HFF-Myc (cell line): ENCODE measurements at regions not wholly inside any gene's neighbourhood (a gene's known extent, or its start where the extent isn't known, plus 50 kb on each side); places are given as distances from the start of the nearest gene placed in this dataset.

Experiments
- DNase-seq: peaks from one replicate; pipeline ENCODE4 v3.0.0-alpha.2; 2011; ENCODE audit warnings: low read depth; ENCODE audit errors: extremely low read depth
- H3K4me3 ChIP-seq: replicated peaks from 2 replicates; pipeline ENCODE4 v1.5.1; 2011; ENCODE audit warnings: low read depth, mild to moderate bottlenecking, control low read depth, low read length
- TF ChIP-seq, protein P1 (sequence below): IDR thresholded peaks from 2 replicates; pipeline ENCODE4 v1.5.1; 2012; ENCODE audit warnings: mild to moderate bottlenecking, low read depth, low read length, control low read depth; ENCODE audit errors: missing control alignments

DNA sequence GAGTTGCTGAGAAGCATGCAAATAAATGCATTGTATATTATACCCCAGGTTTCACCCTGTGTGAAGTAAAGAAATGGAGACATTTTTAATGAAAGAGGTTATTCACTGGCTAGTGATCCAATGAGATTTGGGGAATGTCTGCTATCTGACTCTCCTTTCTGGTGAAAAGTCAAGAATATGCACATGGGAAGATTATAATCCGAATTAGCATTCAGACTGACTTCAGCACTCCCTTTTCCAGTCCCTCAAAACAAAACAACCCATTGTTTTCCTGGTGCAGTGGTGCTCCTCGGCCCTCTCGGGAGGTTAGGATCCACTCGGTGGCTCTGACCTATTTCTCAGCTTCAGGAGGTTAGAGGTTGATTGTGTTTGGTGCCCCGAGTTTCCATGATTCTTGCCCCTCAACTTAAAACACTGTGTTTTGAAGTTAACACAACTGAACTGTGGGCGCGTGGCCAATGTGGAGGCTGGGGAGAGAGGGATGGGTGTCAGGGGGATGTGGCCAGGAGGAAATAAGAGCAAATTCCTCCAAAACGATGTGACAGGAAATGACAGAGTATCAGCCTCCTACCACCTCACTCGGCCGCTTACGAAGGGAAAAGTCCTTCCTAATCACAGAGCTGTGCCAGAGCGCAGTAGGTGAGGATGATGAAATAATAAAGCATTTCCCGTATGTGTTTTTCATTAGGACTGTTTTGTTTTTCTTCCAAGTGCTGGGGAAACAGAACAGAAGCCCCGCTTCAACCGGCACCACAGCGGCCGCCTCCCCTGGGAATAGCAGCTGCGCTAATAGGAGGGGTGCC lies 440.1 kb downstream of the MTX2 start:
- peak; percentile 16 for DNase-seq
- H3K4me3 ChIP-seq, result no peak overlapping the region
- TF ChIP-seq, protein P1, sequence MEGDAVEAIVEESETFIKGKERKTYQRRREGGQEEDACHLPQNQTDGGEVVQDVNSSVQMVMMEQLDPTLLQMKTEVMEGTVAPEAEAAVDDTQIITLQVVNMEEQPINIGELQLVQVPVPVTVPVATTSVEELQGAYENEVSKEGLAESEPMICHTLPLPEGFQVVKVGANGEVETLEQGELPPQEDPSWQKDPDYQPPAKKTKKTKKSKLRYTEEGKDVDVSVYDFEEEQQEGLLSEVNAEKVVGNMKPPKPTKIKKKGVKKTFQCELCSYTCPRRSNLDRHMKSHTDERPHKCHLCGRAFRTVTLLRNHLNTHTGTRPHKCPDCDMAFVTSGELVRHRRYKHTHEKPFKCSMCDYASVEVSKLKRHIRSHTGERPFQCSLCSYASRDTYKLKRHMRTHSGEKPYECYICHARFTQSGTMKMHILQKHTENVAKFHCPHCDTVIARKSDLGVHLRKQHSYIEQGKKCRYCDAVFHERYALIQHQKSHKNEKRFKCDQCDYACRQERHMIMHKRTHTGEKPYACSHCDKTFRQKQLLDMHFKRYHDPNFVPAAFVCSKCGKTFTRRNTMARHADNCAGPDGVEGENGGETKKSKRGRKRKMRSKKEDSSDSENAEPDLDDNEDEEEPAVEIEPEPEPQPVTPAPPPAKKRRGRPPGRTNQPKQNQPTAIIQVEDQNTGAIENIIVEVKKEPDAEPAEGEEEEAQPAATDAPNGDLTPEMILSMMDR, result no peak

DNA sequence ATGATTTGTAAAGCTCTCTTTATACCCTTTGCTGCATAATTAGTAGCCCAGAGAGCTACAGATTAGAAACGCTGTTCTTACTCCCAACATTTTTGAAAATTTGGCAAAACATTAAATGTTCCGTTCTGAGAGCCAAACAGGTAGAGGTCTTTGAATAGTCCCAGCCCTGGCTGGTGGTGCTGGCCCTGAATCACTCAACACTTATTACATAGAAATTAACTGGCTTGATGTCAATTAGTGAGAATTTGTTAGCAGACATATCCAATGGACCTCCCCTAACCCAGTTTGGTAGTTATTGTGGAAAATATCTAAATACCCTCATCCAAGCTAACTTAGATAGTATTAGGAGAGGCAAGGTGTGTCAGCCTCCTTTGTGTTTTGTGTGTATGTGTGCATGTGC lies 440.7 kb downstream of the MTX2 start:
- DNase-seq, result no peak
- TF ChIP-seq, protein P1, result no peak
- no peak overlapping the region for H3K4me3 ChIP-seq

DNA sequence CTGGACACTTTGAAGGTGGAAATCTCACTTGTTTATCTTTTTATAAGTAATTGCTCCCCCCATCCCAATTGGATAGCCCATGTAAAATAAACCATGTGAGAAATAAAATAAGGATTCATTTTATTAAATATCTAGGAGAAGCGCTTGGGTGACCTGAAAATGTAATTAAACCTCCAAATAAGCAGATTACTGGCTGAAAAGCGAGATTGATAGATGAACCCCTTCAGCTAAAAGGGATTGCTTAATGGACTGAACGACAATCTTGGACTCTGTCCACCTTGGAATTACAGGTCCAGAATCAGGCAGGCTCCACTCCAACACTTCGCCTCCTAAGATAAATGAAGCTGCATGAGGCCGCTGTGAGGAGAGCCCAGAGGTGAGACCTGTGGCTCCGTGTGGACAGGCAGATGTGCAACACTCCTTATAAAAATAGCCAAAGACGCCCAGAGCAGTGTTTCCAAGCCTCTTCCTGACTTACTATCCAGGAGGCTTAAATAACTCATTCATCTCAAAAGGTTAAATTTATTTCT lies 441.5 kb downstream of the MTX2 start:
- no peak overlapping the region for H3K4me3 ChIP-seq
- TF ChIP-seq, protein P1, result no peak
- no peak for DNase-seq

DNA sequence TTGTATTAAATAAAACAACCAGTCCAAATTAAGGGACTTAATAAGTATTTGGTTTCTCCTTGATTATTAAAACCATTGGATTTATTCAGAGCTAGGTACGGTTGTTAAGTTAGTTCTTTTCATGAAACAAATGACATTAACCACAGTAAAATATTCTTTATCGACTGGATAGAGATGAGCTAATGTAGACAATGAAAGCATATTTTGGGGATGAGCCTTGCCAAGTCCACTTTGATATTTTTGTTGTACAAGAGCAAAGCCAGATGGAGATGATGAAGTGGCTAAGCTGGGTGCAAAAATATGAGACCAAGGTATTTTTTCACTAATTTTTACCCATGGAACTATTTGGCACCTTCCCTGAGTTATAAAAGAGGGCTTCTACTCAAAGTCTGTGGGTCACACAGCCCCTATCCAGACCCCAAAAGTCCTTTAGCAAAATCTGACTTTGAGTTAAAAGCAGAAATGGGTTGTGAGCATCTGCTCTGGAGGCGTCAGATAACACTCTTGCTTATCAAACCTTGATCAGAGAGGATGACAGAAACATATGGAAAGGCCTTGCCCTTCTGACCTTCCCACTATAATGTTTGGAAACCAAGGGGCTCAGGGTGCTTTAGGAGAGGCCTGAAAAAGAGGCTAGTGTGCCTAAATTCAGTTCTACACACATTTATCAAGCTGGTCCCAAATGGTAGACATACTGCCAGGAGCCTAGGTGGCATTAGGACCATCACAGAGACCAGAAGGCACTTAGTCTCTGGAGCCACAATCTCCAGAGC lies 456.8 kb downstream of the MTX2 start:
- H3K4me3 ChIP-seq, result no peak overlapping the region
- TF ChIP-seq, protein P1, result no peak
- DNase-seq, result no peak

DNA sequence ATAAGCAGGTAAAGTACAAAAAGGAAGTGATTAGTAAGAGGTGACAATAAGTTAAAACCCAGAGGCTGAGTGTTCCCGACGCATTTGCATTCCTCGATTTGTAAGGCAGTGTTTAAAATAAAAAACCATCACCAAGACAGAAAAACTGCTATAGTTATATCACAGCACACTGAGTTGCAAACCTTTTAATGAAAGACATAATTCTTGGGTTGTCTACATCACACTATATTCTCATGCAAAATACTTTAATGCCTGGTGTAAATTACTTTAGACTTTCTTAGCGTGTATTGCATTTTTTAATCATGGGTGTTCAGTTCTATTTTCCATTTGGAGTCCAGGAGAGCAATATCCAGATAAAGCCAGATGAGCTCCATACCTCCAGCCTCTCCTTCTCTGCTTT lies 458.5 kb downstream of the MTX2 start:
- TF ChIP-seq, protein P1, result no peak

DNA sequence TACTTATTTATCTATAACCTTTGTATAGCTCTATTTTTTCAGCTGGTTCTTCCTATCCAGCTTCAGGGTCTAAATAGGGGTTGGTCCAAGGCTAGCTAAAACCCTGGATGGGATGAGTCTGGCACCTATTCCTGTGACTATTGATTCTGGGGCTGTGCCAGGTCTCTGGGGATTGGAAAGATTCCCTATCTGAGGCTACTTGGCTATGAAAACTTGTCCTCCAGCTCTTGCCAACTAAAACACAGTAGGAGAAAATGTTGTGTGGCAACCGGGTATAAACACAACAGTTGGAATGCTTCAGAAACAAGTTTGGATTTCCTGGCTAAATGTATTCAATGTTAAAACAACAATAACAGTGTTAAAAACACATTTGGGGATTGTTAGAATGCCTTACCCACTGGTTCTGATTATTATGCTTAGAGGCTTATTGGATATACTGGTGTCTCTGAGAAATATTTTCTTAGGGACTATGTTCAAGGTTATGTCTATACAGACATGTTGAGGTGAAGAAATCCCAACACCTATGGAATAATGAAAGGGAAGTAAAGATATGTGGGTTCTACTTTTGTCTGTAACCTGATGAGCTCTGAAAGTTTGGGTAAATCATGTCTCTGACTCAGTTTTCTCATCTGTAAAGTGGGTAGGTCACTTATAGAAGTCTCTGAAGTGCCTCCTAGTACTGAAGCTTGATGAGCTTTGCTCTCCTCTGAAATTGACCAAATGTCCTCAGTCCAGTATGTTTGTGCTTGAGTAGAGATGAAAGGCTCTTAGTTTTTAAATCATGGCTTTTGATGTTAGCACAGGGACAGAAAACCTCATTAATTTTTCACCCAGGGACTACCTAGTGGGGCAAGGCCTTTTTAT lies 460.7 kb downstream of the MTX2 start:
- no peak overlapping the region for H3K4me3 ChIP-seq

More for the DNA sequence above, 458.5 kb downstream of the MTX2 start:
- no peak overlapping the region for H3K4me3 ChIP-seq
- DNase-seq, result no peak

More for the DNA sequence above, 460.7 kb downstream of the MTX2 start:
- DNase-seq, result no peak
- TF ChIP-seq, protein P1, result no peak
